C4-2B (cell line): ENCODE measurements at regions not wholly inside any gene's neighbourhood (a gene's known extent, or its start where the extent isn't known, plus 50 kb on each side); places are given as distances from the start of the nearest gene placed in this dataset.

ENCODE experiments used
- H3K27ac ChIP-seq: fragments of 450-650 bp; 2 replicates; pipeline ENCODE4 v1.5.1; 2017
- CTCF ChIP-seq: fragments of 450-650 bp; conservative IDR thresholded peaks from 2 replicates; pipeline ENCODE4 v1.5.1; 2017; ENCODE audit warnings: mild to moderate bottlenecking
- ZFX ChIP-seq: fragments of 450-650 bp; IDR thresholded peaks from 2 replicates; pipeline ENCODE4 v1.6.1; 2017

DNA sequence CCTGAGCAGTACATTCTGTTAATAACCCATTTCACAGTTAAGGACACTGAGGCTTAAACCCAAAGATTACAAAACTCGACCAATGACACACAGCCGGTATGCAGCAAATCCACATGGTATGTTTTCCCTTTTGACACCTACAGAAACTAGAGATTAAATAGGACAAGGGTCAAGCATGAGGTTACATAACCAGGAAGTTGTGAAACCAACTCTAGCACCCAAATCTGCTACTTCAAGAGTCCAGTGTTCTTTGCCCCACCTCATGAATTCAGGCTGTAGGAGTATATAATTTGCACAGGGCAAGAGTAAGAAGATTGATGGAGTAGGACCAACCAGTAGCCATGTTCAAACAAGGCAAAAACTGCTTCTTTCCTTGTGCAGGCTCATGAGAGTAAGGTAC is 249.8 kb downstream of the BCL11A start:
- H3K27ac ChIP-seq: no peak overlapping the region
- no peak for TF ChIP-seq ZFX
- no peak for TF ChIP-seq CTCF

GRCh38 chr2:60302377-60303126 is 250.9 kb downstream of the BCL11A start:
- TF ChIP-seq CTCF: no peak
- no peak for TF ChIP-seq ZFX
- no peak overlapping the region for H3K27ac ChIP-seq

GRCh38 chr2:60301726-60302125 is 251.7 kb downstream of the BCL11A start:
- H3K27ac ChIP-seq: no peak overlapping the region
- TF ChIP-seq ZFX (no peak), CTCF (no peak)

DNA sequence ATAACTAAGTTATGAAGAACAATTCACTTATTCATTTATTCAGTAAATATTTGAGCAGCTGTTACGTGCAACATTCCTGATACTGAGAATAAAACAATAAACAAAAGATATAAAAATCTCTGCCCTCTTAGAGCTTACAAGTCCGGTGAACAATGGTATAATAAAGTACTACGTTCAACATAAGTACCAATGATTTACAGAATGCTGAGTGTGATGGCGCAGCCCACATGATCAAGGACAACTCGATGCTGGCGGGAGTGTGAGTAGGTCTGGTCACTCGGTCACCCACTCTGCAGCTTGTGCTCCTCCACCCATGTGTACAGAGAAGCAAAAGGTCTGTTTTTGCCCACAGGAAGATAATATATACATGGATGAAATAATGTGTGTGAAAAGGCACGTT is 254.3 kb downstream of the BCL11A start:
- no peak overlapping the region for H3K27ac ChIP-seq

DNA sequence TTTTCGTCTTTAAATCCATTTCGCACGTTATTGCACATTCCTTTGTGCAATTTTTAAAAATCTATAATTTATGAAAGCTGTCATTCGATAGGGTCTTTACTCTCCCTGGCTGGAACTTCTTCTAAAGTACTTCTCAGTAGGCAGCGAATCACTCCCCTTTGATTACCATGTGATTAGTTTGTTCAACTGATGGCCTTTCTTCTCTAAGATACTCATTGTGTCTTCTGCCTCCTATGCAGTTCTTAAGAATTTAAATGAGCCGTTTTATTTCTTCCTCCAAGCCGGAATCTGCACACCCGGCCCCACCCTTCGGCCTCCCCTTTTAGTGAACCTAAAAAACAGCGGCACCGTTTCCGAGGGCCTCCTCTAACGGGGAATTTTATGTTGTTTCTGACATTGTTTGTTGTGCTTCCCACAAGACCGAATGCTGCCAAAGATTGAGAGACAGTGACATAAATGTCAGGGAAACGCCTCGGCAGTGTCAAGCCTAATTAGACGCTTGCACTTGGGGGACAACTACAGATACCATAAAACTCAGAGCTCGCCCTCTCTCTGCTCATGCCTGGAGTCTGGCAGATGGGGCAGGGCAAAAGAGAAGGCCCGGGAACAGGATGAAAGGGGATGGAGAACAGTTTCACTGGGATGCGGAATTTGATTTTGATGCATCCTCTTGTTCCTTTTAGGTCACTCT is 255.3 kb downstream of the BCL11A start:
- TF ChIP-seq ZFX (no peak), CTCF (no peak)
- H3K27ac ChIP-seq: no peak overlapping the region

More for the DNA sequence above, 254.3 kb downstream of the BCL11A start:
- TF ChIP-seq CTCF (no peak), ZFX (no peak)

DNA sequence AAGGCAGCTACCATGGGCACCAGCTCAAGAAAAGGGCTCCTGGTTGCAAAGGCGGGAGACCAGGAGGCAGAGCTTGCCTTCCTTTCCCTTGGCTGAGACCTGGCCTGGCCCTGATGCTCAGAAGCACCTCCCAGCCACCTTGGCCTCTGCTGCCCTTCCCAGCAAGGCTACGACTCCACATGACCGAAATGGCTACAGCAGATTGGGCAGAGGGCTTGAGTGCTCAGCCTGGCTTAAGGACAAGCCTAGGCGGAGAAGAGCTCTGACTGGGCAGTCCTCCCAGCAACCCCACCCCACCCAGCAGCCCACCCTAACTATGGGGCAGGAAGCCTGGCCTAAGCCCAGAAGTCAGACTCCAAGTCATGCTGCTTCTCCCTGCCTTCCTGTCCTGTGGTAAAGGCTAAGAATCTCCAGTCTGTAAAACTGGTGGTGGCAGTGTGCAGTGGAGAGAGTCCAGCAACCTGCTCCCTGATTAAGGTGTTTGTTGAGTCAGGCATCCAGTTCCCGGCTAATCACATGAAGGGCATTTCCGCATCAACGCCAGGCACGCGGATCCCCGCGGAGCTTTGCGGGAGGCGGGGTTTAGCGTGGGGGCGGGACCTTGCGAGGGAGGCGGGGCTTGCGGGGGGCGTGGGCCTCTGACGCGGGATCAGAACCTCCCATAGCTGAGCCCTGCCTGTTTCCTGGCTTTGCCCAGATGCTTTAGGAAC is 256.0 kb downstream of the BCL11A start:
- TF ChIP-seq CTCF (no peak), ZFX (no peak)
- no peak overlapping the region for H3K27ac ChIP-seq
